Chondrocyte (in vitro differentiated cells): ENCODE measurements at regions not wholly inside any gene's neighbourhood (a gene's known extent, or its start where the extent isn't known, plus 50 kb on each side); places are given as distances from the start of the nearest gene placed in this dataset.

Source experiments
- DNase-seq: peaks from one replicate; pipeline ENCODE4 v3.0.0; 2021; ENCODE audit warnings: mixed read lengths, low spot score
- H3K27ac Mint-ChIP-seq: one replicate; pipeline ENCODE4 v1.8.0; 2021; ENCODE audit warnings: mild to moderate bottlenecking, moderate library complexity, mixed read lengths; ENCODE audit not compliant: unreplicated experiment
- H3K27me3 Mint-ChIP-seq: 2 replicates; pipeline ENCODE4 v1.8.0; 2021; ENCODE audit warnings: low read depth, mixed read lengths
- H3K36me3 Mint-ChIP-seq: 2 replicates; pipeline ENCODE4 v1.8.0; 2021; ENCODE audit warnings: low read depth, mixed read lengths
- H3K4me1 Mint-ChIP-seq: 2 replicates; pipeline ENCODE4 v1.8.0; 2021; ENCODE audit warnings: low read depth, mild to moderate bottlenecking, mixed read lengths
- H3K4me3 Mint-ChIP-seq: one replicate; pipeline ENCODE4 v1.8.0; 2021; ENCODE audit warnings: mild to moderate bottlenecking, moderate library complexity, mixed read lengths; ENCODE audit not compliant: unreplicated experiment
- H3K9me3 Mint-ChIP-seq: 2 replicates; pipeline ENCODE4 v1.8.0; 2021; ENCODE audit warnings: low read depth, mixed read lengths
- CTCF ChIP-seq: fragments of 200-600 bp; sonication (generic); IDR thresholded peaks from 2 replicates; pipeline ENCODE4 v1.5.0; 2021; ENCODE audit warnings: antibody characterized with exemption, mild to moderate bottlenecking, moderate library complexity

- H3K36me3 Mint-ChIP-seq = no peaks in the 10 kb centered on the region
- no peaks in the 10 kb centered on the region for H3K4me1 Mint-ChIP-seq
- no peak for DNase-seq
- no peak overlapping the region for H3K27ac Mint-ChIP-seq
- no peak overlapping the region for H3K4me3 Mint-ChIP-seq
- H3K27me3 Mint-ChIP-seq = peaks cover 5% of the 10 kb centered on the region
- no peak for TF ChIP-seq CTCF
- H3K9me3 Mint-ChIP-seq = peaks cover 3% of the 10 kb centered on the region
Measured at GRCh38 chr13:52932649-52933048, 84.2 kb upstream of the PCDH8 start.

GRCh38 chr13:52931539-52932431, 83.3 kb upstream of the PCDH8 start:
- Mint-ChIP-seq H3K4me3 (no peak overlapping the region), H3K9me3 (no peaks in the 10 kb centered on the region), H3K36me3 (no peaks in the 10 kb centered on the region), H3K4me1 (no peaks in the 10 kb centered on the region), H3K27me3 (peaks cover 8% of the 10 kb centered on the region), H3K27ac (no peak overlapping the region)
- DNase-seq = no peak
- TF ChIP-seq CTCF = no peak

GRCh38 chr13:52931131-52931530, 82.7 kb upstream of the PCDH8 start:
- Mint-ChIP-seq H3K4me3 (no peak overlapping the region), H3K27me3 (peaks cover 8% of the 10 kb centered on the region), H3K36me3 (no peaks in the 10 kb centered on the region), H3K4me1 (no peaks in the 10 kb centered on the region), H3K9me3 (no peaks in the 10 kb centered on the region), H3K27ac (no peak overlapping the region)
- DNase-seq = no peak
- no peak for TF ChIP-seq CTCF

GRCh38 chr13:52929846-52930245, 81.4 kb upstream of the PCDH8 start:
- no peak for DNase-seq
- no peaks in the 10 kb centered on the region for H3K4me1 Mint-ChIP-seq
- H3K27me3 Mint-ChIP-seq = peaks cover 10% of the 10 kb centered on the region
- H3K9me3 Mint-ChIP-seq = no peaks in the 10 kb centered on the region
- no peak overlapping the region for H3K27ac Mint-ChIP-seq
- no peaks in the 10 kb centered on the region for H3K36me3 Mint-ChIP-seq
- H3K4me3 Mint-ChIP-seq = no peak overlapping the region
- TF ChIP-seq CTCF = no peak

- Mint-ChIP-seq H3K27ac (no peak overlapping the region), H3K36me3 (no peaks in the 10 kb centered on the region), H3K4me3 (no peak overlapping the region), H3K27me3 (peaks cover 10% of the 10 kb centered on the region), H3K9me3 (no peaks in the 10 kb centered on the region), H3K4me1 (no peaks in the 10 kb centered on the region)
- TF ChIP-seq CTCF = no peak
- DNase-seq = no peak
Measured at GRCh38 chr13:52926971-52927370, 78.5 kb upstream of the PCDH8 start.
